ENCODE measurements at regions not wholly inside any gene's neighbourhood (a gene's known extent, or its start where the extent isn't known, plus 50 kb on each side); places are given as distances from the start of the nearest gene placed in this dataset.
A peak's percentile ranks its signal among the peaks of the same experiment; 100 is the strongest.

- no peak overlapping the region for H3K4me3 ChIP-seq
- no peaks in the 10 kb centered on the region for H3F3A ChIP-seq (ENCODE audit: low read depth)
- Mint-ChIP-seq H3K27me3 (ENCODE audit: insufficient read depth, low read depth) (no peaks in the 10 kb centered on the region), H3K4me1 (no peaks in the 10 kb centered on the region), H3K27ac (no peak overlapping the region), H3K36me3 (no peaks in the 10 kb centered on the region), H3K4me3 (no peak overlapping the region), H3K9me3 (no peaks in the 10 kb centered on the region)
- H3K79me2 ChIP-seq (ENCODE audit: low read depth) = no peaks in the 10 kb centered on the region
- H3K9me3 ChIP-seq (ENCODE audit: low read depth) = no peaks in the 10 kb centered on the region
- H3K4me2 ChIP-seq = no peak overlapping the region
- no peak overlapping the region for H2AFZ ChIP-seq (replicated peaks)
- no peaks in the 10 kb centered on the region for H4K20me1 ChIP-seq (ENCODE audit: low read depth)
- H3K27me3 ChIP-seq = no peaks in the 10 kb centered on the region
- no peaks in the 10 kb centered on the region for H3K4me1 ChIP-seq
- H3K27ac ChIP-seq = no peak overlapping the region
- DNase-seq (ENCODE audit: low spot score) = peak; percentile 15
- H3K9ac ChIP-seq = no peak overlapping the region
- TF ChIP-seq EZH2 (IDR thresholded peaks at IDR 0.05) (no peak), EZH2phosphoT487 (IDR thresholded peaks at IDR 0.05) (no peak), CTCF (IDR thresholded peaks at IDR 0.05) (no peak)
- no peaks in the 10 kb centered on the region for H3K36me3 ChIP-seq
Observed at GRCh38 chr7:125555916-125556315, 626.3 kb upstream of the POT1 start.

- TF ChIP-seq EZH2 (IDR thresholded peaks at IDR 0.05) (no peak), CTCF (IDR thresholded peaks at IDR 0.05) (no peak), EZH2phosphoT487 (IDR thresholded peaks at IDR 0.05) (no peak)
- Histone ChIP-seq H3K27ac (no peak overlapping the region), H4K20me1 (ENCODE audit: low read depth) (no peaks in the 10 kb centered on the region), H3K79me2 (ENCODE audit: low read depth) (no peaks in the 10 kb centered on the region), H3K4me2 (no peak overlapping the region), H3F3A (ENCODE audit: low read depth) (no peaks in the 10 kb centered on the region), H3K4me1 (no peaks in the 10 kb centered on the region), H3K27me3 (no peaks in the 10 kb centered on the region), H3K9me3 (ENCODE audit: low read depth) (no peaks in the 10 kb centered on the region), H2AFZ (replicated peaks) (no peak overlapping the region), H3K9ac (no peak overlapping the region), H3K36me3 (no peaks in the 10 kb centered on the region), H3K4me3 (no peak overlapping the region)
- H3K9me3 Mint-ChIP-seq = no peaks in the 10 kb centered on the region
- H3K27me3 Mint-ChIP-seq (ENCODE audit: insufficient read depth, low read depth) = no peaks in the 10 kb centered on the region
- H3K27ac Mint-ChIP-seq = no peak overlapping the region
- no peaks in the 10 kb centered on the region for H3K4me1 Mint-ChIP-seq
- H3K36me3 Mint-ChIP-seq = no peaks in the 10 kb centered on the region
- DNase-seq (ENCODE audit: low spot score) = peak; percentile 3
- no peak overlapping the region for H3K4me3 Mint-ChIP-seq
Observed at GRCh38 chr7:125551008-125551407, 621.4 kb upstream of the POT1 start.

GRCh38 chr7:125547505-125547904 lies 617.9 kb upstream of the POT1 start:
- Mint-ChIP-seq H3K9me3 (no peaks in the 10 kb centered on the region), H3K27ac (no peak overlapping the region), H3K4me1 (no peaks in the 10 kb centered on the region), H3K4me3 (no peak overlapping the region), H3K27me3 (ENCODE audit: insufficient read depth, low read depth) (no peaks in the 10 kb centered on the region), H3K36me3 (no peaks in the 10 kb centered on the region)
- Histone ChIP-seq H3K36me3 (no peaks in the 10 kb centered on the region), H3K9ac (no peak overlapping the region), H4K20me1 (ENCODE audit: low read depth) (no peaks in the 10 kb centered on the region), H3K27me3 (no peaks in the 10 kb centered on the region), H3F3A (ENCODE audit: low read depth) (no peaks in the 10 kb centered on the region), H3K4me3 (no peak overlapping the region), H3K4me2 (no peak overlapping the region), H3K27ac (no peak overlapping the region), H2AFZ (replicated peaks) (no peak overlapping the region), H3K79me2 (ENCODE audit: low read depth) (no peaks in the 10 kb centered on the region), H3K9me3 (ENCODE audit: low read depth) (no peaks in the 10 kb centered on the region), H3K4me1 (no peaks in the 10 kb centered on the region)
- TF ChIP-seq CTCF (IDR thresholded peaks at IDR 0.05) = no peak
- TF ChIP-seq EZH2phosphoT487 (IDR thresholded peaks at IDR 0.05) = no peak
- TF ChIP-seq EZH2 (IDR thresholded peaks at IDR 0.05) = no peak
- no peak for DNase-seq (ENCODE audit: low spot score)

- no peaks in the 10 kb centered on the region for H3K36me3 Mint-ChIP-seq
- Histone ChIP-seq H3K4me2 (no peak overlapping the region), H2AFZ (replicated peaks) (no peak overlapping the region), H3K9ac (no peak overlapping the region), H3K4me1 (no peaks in the 10 kb centered on the region), H4K20me1 (ENCODE audit: low read depth) (no peaks in the 10 kb centered on the region), H3K36me3 (no peaks in the 10 kb centered on the region), H3F3A (ENCODE audit: low read depth) (no peaks in the 10 kb centered on the region), H3K27me3 (no peaks in the 10 kb centered on the region), H3K9me3 (ENCODE audit: low read depth) (no peaks in the 10 kb centered on the region), H3K79me2 (ENCODE audit: low read depth) (no peaks in the 10 kb centered on the region), H3K4me3 (no peak overlapping the region), H3K27ac (no peak overlapping the region)
- H3K27me3 Mint-ChIP-seq (ENCODE audit: insufficient read depth, low read depth) = no peaks in the 10 kb centered on the region
- no peaks in the 10 kb centered on the region for H3K9me3 Mint-ChIP-seq
- H3K4me1 Mint-ChIP-seq = no peaks in the 10 kb centered on the region
- no peak overlapping the region for H3K4me3 Mint-ChIP-seq
- no peak for TF ChIP-seq EZH2 (IDR thresholded peaks at IDR 0.05)
- no peak for TF ChIP-seq CTCF (IDR thresholded peaks at IDR 0.05)
- no peak for TF ChIP-seq EZH2phosphoT487 (IDR thresholded peaks at IDR 0.05)
- no peak for DNase-seq (ENCODE audit: low spot score)
- H3K27ac Mint-ChIP-seq = no peak overlapping the region
Observed at GRCh38 chr7:125530553-125530952, 600.9 kb upstream of the POT1 start.
